GM12891 (cell line): ENCODE measurements at regions not wholly inside any gene's neighbourhood (a gene's known extent, or its start where the extent isn't known, plus 50 kb on each side); places are given as distances from the start of the nearest gene placed in this dataset.

Experiments
- POLR2A ChIP-seq: IDR thresholded peaks from 2 replicates; pipeline ENCODE4 v1.6.1; 2011; ENCODE audit warnings: low read depth, low read length, control low read depth
- POLR2AphosphoS5 ChIP-seq: IDR thresholded peaks from 2 replicates; pipeline ENCODE4 v1.6.1; 2011; ENCODE audit warnings: low read depth, low read length, control low read depth
- SPI1 ChIP-seq: IDR thresholded peaks from 2 replicates; pipeline ENCODE4 v1.6.1; 2011; ENCODE audit warnings: low read depth, low read length, control low read depth
- TAF1 ChIP-seq: IDR thresholded peaks from 2 replicates; pipeline ENCODE4 v1.6.1; 2011; ENCODE audit warnings: low read depth, low read length, control low read depth

DNA sequence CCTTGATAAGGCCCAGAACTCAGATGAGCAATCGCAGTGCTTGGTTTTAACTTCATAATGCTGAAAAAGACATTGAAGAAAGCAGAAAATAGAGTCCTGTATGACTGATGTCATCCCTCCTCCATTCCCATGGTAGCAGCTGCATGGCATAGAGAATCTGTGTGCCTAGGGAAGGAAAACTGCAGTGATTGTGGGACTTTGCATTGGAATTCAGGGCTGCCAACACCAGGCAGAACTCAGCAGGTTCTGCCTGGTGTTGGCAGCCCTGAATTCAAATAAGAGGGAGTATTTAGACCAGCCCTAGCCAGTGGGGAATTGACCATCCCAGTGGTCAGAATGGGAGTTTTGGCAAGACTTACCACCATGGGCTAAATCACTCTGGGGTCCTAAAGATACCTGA is 1016.0 kb downstream of the FAM181B start:
- TF ChIP-seq POLR2A (no peak), TAF1 (no peak), POLR2AphosphoS5 (no peak), SPI1 (no peak)
